ENCODE measurements at regions not wholly inside any gene's neighbourhood (a gene's known extent, or its start where the extent isn't known, plus 50 kb on each side); places are given as distances from the start of the nearest gene placed in this dataset.

- DNase-seq (ENCODE audit: low read depth, low spot score), result no peak
- Histone ChIP-seq H3K9me3 (replicated peaks; ENCODE audit: control insufficient read depth, insufficient read depth, low read length) (no peaks in the 10 kb centered on the region), H3K79me2 (ENCODE audit: control insufficient read depth, insufficient read depth, low read length) (no peaks in the 10 kb centered on the region), H2AFZ (ENCODE audit: control insufficient read depth, low read depth, low read length) (no peak overlapping the region), H3K27ac (ENCODE audit: control insufficient read depth, insufficient read depth) (no peak overlapping the region), H3K4me2 (ENCODE audit: control insufficient read depth, insufficient read depth) (no peak overlapping the region), H3K9ac (ENCODE audit: control insufficient read depth, insufficient read depth, low read length) (no peak overlapping the region), H3K4me1 (ENCODE audit: control insufficient read depth, insufficient read depth, low read length) (no peaks in the 10 kb centered on the region), H3K4me3 (no peak overlapping the region), H3K27me3 (replicated peaks in 1 of 2; ENCODE audit: control insufficient read depth in 2 of 2, insufficient read depth in 2 of 2, low read length in 1 of 2) (no peaks in the 10 kb centered on the region), H3K36me3 (ENCODE audit: control insufficient read depth in 2 of 2, insufficient read depth in 2 of 2, low read length in 1 of 2) (no peaks in the 10 kb centered on the region), H4K20me1 (ENCODE audit: control insufficient read depth, insufficient read depth) (no peaks in the 10 kb centered on the region)
- ChIA-PET SMC1A (ENCODE audit: uncharacterized antibody, unreplicated experiment) (no interaction called here), CTCF (interaction anchor here (1.4 kb wide), 1 partner anchor 9 kb away, joined by 7 read pairs; no protein-coding TSS in a partner anchor), RAD21 (ENCODE audit: unreplicated experiment) (no interaction called here), POLR2A (no interaction called here)
- ATAC-seq, result peak; percentile 49; the same call in 1 of the 3 replicates
- BruUV-seq (replicated peaks), result no TSS peak
- no peak for TF ChIP-seq ZBTB4 (CRISPR knock-in tag; IDR thresholded peaks at IDR 0.05)
- TF ChIP-seq MAX (IDR thresholded peaks at IDR 0.05; ENCODE audit: low read depth, low read length), result no peak
- no peak for TF ChIP-seq SKIL (IDR thresholded peaks at IDR 0.05; ENCODE audit: low read depth, poor library complexity, severe bottlenecking)
- TF ChIP-seq NFYB (IDR thresholded peaks at IDR 0.05; ENCODE audit: insufficient read depth, low read depth, low read length), result no peak
- intact Hi-C loops (cut with micrococcal nuclease; ENCODE audit: unreplicated experiment), result no loop called here
- in situ Hi-C loops (cut with MboI), result no loop called here
- FAIRE-seq, result no peak
- WGBS (ENCODE audit: insufficient coverage, insufficient replicate concordance, low lambda C conversion rate, missing lambda C conversion rate), result 35% methylated on average over 4 of the region's 4 CpGs
Observed at GRCh38 chr3:104635872-104636580, 730.7 kb upstream of the ALCAM start.
